ENCODE measurements at regions not wholly inside any gene's neighbourhood (a gene's known extent, or its start where the extent isn't known, plus 50 kb on each side); places are given as distances from the start of the nearest gene placed in this dataset.

- DNase-seq (ENCODE audit: low read depth): no peak
Observed at GRCh38 chr10:83250396-83250795, 888.9 kb upstream of the GHITM start.

GRCh38 chr10:83252169-83252568, 887.1 kb upstream of the GHITM start:
- no peak for DNase-seq (ENCODE audit: low read depth)

- no peak for DNase-seq (ENCODE audit: low read depth)
Observed at GRCh38 chr10:83252596-83252995, 886.7 kb upstream of the GHITM start.

- DNase-seq (ENCODE audit: low read depth): no peak
Observed at GRCh38 chr10:83253011-83253671, 886.2 kb upstream of the GHITM start.

GRCh38 chr10:83254698-83255097, 884.6 kb upstream of the GHITM start:
- DNase-seq (ENCODE audit: low read depth): no peak

GRCh38 chr10:83262434-83262833, 876.9 kb upstream of the GHITM start:
- DNase-seq (ENCODE audit: low read depth): no peak

GRCh38 chr10:83272666-83273434, 866.5 kb upstream of the GHITM start:
- no peak for DNase-seq (ENCODE audit: low read depth)

GRCh38 chr10:83274088-83274487, 865.2 kb upstream of the GHITM start:
- no peak for DNase-seq (ENCODE audit: low read depth)

GRCh38 chr10:83276971-83277370, 862.3 kb upstream of the GHITM start:
- no peak for DNase-seq (ENCODE audit: low read depth)

- no peak for DNase-seq (ENCODE audit: low read depth)
Observed at GRCh38 chr10:83283151-83283550, 856.2 kb upstream of the GHITM start.

- no peak for DNase-seq (ENCODE audit: low read depth)
Observed at GRCh38 chr10:83287374-83287773, 851.9 kb upstream of the GHITM start.

GRCh38 chr10:83289373-83289772, 849.9 kb upstream of the GHITM start:
- no peak for DNase-seq (ENCODE audit: low read depth)

GRCh38 chr10:83289948-83290347, 849.4 kb upstream of the GHITM start:
- no peak for DNase-seq (ENCODE audit: low read depth)

GRCh38 chr10:83301732-83302131, 837.6 kb upstream of the GHITM start:
- no peak for DNase-seq (ENCODE audit: low read depth)

GRCh38 chr10:83302623-83303022, 836.7 kb upstream of the GHITM start:
- DNase-seq (ENCODE audit: low read depth): no peak

- no peak for DNase-seq (ENCODE audit: low read depth)
Observed at GRCh38 chr10:83310688-83311087, 828.6 kb upstream of the GHITM start.

GRCh38 chr10:83312570-83312969, 826.7 kb upstream of the GHITM start:
- no peak for DNase-seq (ENCODE audit: low read depth)

- no peak for DNase-seq (ENCODE audit: low read depth)
Observed at GRCh38 chr10:83332690-83333089, 806.6 kb upstream of the GHITM start.

GRCh38 chr10:83333566-83333965, 805.7 kb upstream of the GHITM start:
- no peak for DNase-seq (ENCODE audit: low read depth)

- DNase-seq (ENCODE audit: low read depth): no peak
Observed at GRCh38 chr10:83343676-83344075, 795.6 kb upstream of the GHITM start.

GRCh38 chr10:83346266-83346910, 792.9 kb upstream of the GHITM start:
- no peak for DNase-seq (ENCODE audit: low read depth)

GRCh38 chr10:83352588-83352987, 786.7 kb upstream of the GHITM start:
- no peak for DNase-seq (ENCODE audit: low read depth)

GRCh38 chr10:83354456-83354855, 784.9 kb upstream of the GHITM start:
- DNase-seq (ENCODE audit: low read depth): no peak
